GM21515 (cell line): ENCODE measurements at regions not wholly inside any gene's neighbourhood (a gene's known extent, or its start where the extent isn't known, plus 50 kb on each side); places are given as distances from the start of the nearest gene placed in this dataset.
"Not testable (repeated sequence)": the region's sequence is repeated elsewhere in the genome, so short reads cannot be mapped to it uniquely, and the experiment has no call there.

Source experiments
- ATAC-seq: cut with Tn5 transposase; IDR thresholded peaks from one replicate; pipeline ENCODE4 v1.9.1; 2021; ENCODE audit not compliant: unreplicated experiment

DNA sequence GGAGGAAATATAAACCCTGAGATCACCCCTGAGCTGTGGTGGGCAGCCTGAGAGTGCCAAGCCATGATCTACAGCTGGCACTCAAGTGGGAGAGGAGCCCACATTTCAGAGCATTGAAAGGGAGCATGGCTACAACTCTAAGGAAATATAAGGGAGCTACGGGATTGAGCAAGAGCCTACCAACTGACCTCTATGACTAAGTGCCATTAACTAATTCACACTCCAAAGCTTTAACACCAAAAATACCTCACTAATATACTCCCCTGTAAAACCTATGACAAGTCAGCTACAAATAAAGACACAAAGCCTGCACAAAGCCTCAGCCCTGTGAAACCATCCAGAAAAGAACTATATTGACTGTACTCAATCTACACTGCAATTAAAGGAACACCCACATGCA lies 286.8 kb upstream of the RPS23 start:
- ATAC-seq: no peak

- ATAC-seq: no peak
Observed at GRCh38 chr5:82563745-82564144, 285.6 kb upstream of the RPS23 start.

GRCh38 chr5:82562696-82563240 lies 284.6 kb upstream of the RPS23 start:
- no peak for ATAC-seq

DNA sequence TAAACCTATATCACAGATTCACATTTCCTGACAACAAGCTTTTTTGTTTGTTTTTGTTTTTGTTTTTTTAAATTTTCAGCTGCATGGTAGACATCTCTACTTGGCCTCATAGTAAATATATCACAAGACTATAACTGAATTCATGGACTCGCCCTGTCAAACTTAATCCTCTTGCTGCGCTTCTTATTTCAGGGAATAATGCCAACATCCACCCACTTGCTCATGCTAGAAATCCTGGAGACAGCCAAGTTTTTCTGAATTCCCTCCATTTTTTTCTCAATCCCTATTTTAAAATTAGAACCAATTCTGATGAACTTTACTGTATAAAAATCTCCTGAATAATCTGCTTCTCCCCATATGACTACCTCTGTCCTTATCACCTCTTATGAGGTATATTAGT lies 283.6 kb upstream of the RPS23 start:
- ATAC-seq: no peak

DNA sequence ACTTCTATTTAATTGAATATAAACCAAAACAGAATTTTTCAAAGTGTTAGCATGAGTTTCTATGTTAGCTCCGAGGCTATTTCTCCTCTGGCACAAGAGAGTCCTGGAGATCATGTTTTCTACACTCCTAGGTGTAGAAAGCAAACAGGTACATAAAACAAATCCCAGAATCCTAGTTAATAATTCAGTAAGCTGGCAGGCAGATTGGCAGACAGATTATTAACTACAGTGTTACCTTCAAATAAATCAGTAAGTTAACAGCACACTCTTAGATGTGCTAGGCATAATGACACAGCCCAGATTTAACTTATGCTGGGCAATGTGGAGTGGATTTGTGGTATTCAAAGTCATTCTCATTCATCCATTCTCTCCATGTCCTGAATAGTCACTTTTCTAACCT lies 282.8 kb upstream of the RPS23 start:
- ATAC-seq: no peak

GRCh38 chr5:82560561-82560960 lies 282.4 kb upstream of the RPS23 start:
- ATAC-seq: no peak

GRCh38 chr5:82551840-82552385 lies 273.8 kb upstream of the RPS23 start:
- ATAC-seq: no peak

- no peak for ATAC-seq
Observed at GRCh38 chr5:82551192-82551591, 273.0 kb upstream of the RPS23 start.

DNA sequence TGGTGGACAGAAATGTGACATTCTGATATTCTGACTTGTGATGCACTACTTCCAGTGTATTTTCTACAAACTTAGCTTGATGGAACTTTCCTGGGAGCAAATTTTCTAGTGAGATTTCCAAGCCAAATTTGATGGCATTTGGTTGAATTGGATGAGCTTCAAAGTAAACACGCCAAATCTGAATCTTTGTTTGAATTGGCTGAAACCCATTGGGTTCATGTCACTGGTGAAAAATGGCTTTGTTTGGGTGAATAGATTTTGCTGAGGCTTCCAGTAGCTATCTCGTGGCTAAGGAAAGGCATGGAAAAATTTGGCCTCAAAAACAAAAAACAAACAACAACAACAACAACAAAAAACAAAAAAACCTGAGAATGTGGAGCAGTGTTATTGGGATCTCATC lies 271.1 kb upstream of the RPS23 start:
- ATAC-seq: no peak

DNA sequence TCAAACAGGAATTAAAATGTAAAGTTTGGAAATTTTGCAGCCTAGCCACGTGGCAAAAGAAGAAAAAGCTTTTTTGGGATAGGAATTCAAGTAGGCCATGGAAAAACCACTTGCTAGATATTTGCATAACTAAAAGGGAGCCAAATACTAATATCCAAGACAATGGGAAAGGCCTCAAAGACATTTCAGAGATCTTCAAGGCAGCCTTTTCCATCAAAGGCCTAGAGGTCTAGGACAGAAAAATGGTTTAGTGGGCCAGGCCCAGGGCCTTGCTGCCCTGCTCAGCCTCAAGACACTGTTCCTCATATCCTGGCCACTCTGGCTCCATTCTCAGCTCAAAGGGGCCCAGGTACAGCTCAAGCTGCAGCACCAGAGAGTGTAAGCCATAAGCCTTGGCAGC lies 265.9 kb upstream of the RPS23 start:
- ATAC-seq: no peak

- ATAC-seq: no peak
Observed at GRCh38 chr5:82540301-82540700, 262.1 kb upstream of the RPS23 start.

GRCh38 chr5:82538339-82539034 lies 260.3 kb upstream of the RPS23 start:
- no peak for ATAC-seq

DNA sequence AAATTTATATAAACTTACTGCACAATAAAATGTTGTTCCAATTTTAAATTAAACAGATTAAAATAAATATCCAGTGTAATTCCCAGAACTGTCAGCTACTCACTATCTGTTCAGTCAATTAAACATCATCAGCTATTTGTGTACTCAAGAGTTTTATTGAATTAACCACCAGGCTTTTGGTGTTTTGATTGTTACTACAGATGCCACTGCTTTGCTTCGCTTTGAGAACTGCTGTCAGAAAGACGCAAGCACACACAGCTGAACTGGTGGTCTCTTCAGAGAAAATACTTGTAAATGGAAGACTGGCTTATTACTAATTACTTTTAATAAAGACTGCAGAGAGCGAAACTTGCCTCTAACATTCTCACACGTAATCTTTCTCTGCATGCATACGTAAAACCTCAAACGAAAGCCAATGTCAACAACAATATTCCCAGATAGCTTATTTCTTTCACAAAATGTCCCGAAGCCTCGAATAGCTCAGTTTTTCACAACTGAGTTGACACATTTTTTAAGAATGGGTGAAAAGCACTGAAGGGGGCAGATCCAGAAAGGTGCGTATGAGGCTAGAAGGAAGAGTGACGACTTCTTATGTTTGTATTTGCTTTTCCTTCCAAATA lies 259.6 kb upstream of the RPS23 start:
- no peak for ATAC-seq

DNA sequence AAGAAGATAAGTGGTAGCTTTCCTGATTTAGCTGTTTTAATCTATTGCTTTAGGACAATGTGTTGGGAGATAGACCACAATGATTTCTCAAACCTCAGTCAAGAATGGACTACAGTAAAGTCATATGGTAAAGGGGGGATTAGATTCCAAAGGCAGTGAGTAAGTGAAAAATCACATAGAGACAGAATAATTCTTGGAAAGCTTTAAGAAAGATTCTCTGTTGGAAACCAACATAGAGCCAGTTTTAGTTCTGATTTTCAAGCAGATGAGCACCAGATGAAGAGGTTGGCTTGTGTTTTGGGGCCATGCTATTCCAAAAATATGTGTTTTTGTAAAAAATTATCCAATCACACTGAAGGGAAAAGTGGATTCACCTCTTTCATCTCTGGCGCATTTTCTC lies 256.8 kb upstream of the RPS23 start:
- no peak for ATAC-seq

DNA sequence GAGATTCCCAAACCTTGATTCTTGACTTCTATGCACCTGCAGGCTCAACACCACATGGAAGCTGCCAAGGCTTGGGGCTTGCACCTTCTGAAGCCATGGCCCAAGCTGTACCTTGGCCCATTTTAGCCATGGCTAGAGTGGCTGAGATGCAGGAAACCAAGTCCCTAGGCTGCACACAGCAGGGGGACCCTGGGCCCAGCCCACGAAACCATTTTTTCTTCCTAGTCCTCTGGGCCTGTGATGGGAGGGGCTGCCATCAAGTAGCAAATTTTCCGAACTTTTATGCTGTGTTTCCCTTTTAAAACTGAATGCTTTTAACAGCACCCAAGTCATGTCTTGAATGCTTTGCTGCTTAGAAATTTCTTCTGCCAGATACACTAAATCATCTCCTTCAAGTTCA lies 253.9 kb upstream of the RPS23 start:
- not testable (repeated sequence) for ATAC-seq

GRCh38 chr5:82526540-82526939 lies 248.4 kb upstream of the RPS23 start:
- no peak for ATAC-seq

DNA sequence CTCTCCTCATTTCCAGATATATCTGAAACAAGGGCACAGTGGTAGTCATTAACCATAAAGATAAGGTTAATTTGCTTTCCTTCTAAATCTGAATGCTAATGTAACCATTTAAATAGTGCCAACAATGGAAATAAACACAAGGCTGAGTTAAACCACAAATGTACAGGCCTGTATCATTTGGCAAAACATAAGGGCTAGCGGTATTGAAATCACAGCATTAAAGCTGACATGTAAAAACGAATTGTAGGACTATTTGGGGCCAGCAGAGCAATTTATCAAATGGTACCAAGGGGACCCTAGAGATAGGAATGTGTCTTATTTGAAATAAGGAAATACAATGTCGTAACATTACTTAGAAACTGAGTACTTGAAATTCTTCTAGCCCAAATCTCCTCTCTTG lies 247.5 kb upstream of the RPS23 start:
- no peak for ATAC-seq

DNA sequence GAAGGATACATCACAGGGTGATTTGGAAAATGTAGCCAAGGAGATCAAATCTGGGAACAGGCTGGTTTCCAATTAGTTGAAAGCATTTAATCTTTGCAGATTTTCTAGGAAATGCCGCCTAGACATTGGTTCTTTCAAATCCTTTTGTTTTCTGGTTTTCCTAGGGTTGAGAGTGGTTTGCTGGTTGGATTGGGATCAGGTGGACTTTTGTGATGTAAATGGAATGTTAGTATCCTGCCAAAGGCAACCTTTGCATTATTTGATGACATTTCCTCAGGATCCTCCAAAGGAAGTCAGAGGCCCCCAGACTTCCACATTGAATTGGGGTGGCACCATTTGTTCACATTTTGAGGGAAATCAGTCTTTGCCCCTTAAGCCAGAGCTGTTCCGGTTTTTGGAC lies 245.5 kb upstream of the RPS23 start:
- ATAC-seq: no peak

DNA sequence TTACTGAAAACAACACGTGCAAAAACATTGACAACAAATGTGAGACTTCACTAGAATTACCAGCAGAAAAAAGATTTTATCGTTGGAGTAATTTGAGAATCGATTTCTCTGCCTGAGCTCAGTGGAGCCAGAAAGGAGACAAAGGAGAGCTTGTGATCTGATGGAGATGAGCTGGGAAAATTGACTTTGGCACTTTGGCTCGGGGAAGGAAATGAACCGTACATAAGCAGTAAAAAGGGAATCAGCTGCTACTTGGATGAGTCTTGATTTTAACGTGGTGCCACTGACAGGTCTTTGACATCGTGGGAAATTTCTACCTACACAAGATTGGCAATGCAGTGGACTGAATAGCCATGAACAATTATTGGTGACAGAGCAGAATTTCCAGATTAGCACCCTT lies 244.7 kb upstream of the RPS23 start:
- no peak for ATAC-seq

- ATAC-seq: no peak
Observed at GRCh38 chr5:82521431-82522051, 243.4 kb upstream of the RPS23 start.

DNA sequence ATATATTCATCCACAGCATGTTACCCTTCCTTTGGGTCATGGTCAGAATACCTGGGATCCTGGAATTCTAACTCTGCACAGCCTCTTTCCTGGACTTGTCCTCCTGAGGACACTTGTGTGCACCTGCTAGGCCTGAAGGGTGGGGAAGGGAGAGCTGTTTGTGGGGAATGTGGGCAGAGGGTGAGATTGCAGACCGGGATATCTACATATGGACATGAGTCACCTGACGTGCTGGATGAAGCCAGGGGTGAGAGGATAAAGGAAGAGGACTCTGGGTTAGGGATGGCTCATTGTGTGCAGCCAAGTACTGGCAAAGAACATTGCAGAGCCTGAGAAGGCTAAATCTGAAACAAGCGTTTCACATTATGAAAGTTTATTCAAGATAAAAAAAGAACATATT lies 241.4 kb upstream of the RPS23 start:
- ATAC-seq: no peak

DNA sequence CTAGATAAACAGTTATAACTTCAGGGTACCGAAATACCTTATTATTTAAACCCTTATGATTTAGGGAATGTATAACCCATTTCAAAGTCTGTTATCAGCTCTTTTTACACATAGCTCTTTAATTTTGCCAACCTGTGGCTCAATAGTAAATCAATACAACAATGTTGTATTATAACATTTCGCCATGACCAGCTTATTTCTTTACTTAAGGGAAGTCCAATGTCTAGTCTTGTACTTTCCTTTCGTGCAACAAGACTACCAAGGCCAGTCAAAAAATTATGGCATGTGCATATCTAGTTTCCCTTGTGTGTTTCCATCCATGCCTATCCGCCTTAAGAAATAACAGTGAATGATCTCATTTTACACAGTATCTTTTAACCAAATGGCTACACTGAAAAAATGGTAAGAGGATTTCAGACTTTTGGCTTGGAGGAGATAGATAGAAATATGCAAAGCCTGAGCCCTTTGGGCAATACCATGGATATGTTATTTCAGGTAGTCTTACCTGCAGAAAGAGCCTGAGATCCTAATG lies 239.5 kb upstream of the RPS23 start:
- ATAC-seq: no peak
